HG02840 (cell line): ENCODE measurements at regions not wholly inside any gene's neighbourhood (a gene's known extent, or its start where the extent isn't known, plus 50 kb on each side); places are given as distances from the start of the nearest gene placed in this dataset.
"Not testable (repeated sequence)": the region's sequence is repeated elsewhere in the genome, so short reads cannot be mapped to it uniquely, and the experiment has no call there.

Experiments used
- ATAC-seq: cut with Tn5 transposase; IDR thresholded peaks from one replicate; pipeline ENCODE4 v1.9.1; 2021; ENCODE audit warnings: mild to moderate bottlenecking, moderate library complexity, moderate number of reproducible peaks; ENCODE audit not compliant: unreplicated experiment, low FRiP score

- ATAC-seq = not testable (repeated sequence)
Measured at GRCh38 chr11:38115381-38115780, 1517.3 kb upstream of the RAG2 start.

DNA sequence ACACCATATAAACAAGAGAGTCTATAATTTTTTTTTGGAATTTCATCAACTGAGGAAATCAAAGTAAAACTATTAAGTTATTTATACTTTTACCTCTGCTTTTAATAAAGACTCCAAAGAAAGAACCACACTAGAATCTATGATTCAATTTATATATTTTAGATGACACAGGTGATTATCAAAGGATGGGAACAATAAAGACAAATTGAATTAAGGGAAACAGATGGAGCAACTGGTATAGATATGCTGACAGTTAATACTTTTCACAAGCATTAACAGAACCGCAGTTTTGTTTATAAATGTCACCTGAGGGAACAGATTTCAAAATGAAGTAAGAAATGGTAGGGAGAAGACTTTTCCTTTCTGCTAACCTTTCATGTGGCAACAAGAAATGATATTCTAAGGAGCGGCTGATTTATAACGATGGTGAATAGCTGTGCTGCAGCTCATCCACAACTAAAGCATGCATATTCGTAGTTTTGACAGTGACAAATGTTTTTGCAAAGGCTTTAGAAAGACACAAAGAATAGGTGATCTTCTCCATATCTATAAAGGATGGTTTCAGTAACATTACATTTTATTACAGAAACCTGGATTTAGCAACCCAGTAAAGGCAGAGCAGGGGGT, 1502.9 kb upstream of the RAG2 start:
- ATAC-seq = no peak

GRCh38 chr11:38095268-38095667, 1497.2 kb upstream of the RAG2 start:
- ATAC-seq = no peak

- ATAC-seq = no peak
Measured at GRCh38 chr11:38089726-38090125, 1491.7 kb upstream of the RAG2 start.

GRCh38 chr11:38060920-38061319, 1462.9 kb upstream of the RAG2 start:
- ATAC-seq = no peak

GRCh38 chr11:38060136-38060535, 1462.1 kb upstream of the RAG2 start:
- no peak for ATAC-seq

DNA sequence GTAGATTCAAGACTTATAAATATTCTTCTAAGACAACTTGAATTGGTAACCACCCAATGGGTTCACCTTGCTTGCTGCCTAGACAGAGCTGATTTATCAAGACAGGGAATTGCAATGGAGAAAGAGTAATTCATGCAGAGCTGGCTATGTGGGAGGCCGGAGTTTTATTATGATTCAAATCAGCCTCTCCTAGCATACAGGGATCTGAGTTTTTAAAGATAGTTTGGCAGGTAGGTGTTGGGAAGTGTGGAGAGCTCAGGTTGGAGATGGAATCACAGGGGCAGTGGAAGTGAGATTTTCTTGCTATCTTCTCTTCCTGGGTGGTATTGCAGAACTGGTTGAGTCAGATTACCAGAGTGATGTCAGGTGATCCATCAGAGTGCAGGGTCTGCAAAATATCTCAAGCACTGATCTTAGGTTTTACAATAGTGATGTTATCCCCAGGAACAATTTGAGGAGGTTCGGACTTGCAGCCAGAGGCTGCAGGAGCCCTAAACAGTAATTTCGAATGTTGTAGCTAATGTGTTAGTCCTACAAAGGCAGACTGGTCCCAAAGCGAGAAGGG, 1448.6 kb upstream of the RAG2 start:
- no peak for ATAC-seq

- no peak for ATAC-seq
Measured at GRCh38 chr11:38043060-38043459, 1445.0 kb upstream of the RAG2 start.

DNA sequence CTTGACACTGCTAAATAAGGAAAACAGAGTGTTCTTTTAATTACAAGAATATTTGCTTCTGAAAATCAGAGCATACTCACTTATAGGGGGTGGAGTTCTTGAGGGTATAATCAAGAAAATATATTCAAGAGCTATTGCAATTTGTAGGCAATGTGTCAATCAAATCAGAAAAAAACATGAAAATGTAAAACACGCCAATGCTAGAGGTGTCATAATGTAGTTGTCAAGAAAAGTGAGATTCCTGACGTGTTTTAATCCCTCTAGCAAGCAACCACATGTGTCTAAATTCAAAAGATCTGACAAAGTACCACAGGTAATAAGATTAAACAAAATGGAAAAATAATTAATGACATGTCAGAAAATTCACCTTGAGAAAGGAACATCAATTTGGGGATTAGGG, 1440.7 kb upstream of the RAG2 start:
- no peak for ATAC-seq

GRCh38 chr11:38019072-38019775, 1421.2 kb upstream of the RAG2 start:
- ATAC-seq = no peak

GRCh38 chr11:38014405-38014804, 1416.4 kb upstream of the RAG2 start:
- ATAC-seq = no peak

- no peak for ATAC-seq
Measured at GRCh38 chr11:38013157-38013556, 1415.1 kb upstream of the RAG2 start.

- ATAC-seq = no peak
Measured at GRCh38 chr11:38011496-38011895, 1413.5 kb upstream of the RAG2 start.

GRCh38 chr11:38009932-38010331, 1411.9 kb upstream of the RAG2 start:
- no peak for ATAC-seq

DNA sequence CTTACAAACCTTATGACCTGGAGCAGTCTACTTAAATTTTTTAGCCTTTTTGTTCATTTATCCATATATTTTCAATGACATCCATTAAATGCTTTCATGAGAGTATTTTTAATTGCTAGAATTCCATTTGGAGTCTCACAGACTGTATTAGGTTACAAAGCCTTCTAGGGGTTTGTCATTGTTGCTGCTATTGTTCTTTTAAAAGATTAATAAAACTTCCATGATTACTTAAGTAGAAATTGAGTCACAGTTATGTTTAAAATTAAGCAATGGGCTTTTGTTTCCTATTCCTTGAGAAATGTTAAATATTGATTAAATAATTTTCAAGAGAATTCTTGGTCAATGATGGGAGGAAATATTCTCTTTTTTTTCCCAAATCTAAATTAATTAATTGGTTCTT, 1408.4 kb upstream of the RAG2 start:
- ATAC-seq = no peak

GRCh38 chr11:38005597-38005996, 1407.6 kb upstream of the RAG2 start:
- ATAC-seq = no peak

DNA sequence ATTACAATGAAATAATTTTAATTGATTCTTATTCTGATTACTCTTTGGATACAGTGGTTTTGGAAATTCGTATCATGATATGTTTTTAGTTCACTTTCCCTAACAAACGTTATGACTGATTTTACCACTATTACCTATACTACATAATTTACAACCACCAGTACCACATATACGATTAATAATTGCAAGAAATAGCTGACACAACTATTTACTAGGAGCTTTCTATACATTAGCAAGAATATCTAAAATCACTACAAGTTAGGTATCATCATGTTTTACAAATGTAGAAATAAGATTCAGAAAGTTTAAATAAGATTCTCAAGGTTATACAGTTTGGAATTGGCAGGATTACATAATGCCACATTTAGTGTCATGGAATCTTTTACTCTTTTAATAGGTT, 1401.1 kb upstream of the RAG2 start:
- ATAC-seq = no peak

- ATAC-seq = no peak
Measured at GRCh38 chr11:37995886-37996285, 1397.8 kb upstream of the RAG2 start.

- ATAC-seq = no peak
Measured at GRCh38 chr11:37988031-37988430, 1390.0 kb upstream of the RAG2 start.

- ATAC-seq = no peak
Measured at GRCh38 chr11:37984991-37985390, 1387.0 kb upstream of the RAG2 start.

- ATAC-seq = no peak
Measured at GRCh38 chr11:37978647-37979046, 1380.6 kb upstream of the RAG2 start.

DNA sequence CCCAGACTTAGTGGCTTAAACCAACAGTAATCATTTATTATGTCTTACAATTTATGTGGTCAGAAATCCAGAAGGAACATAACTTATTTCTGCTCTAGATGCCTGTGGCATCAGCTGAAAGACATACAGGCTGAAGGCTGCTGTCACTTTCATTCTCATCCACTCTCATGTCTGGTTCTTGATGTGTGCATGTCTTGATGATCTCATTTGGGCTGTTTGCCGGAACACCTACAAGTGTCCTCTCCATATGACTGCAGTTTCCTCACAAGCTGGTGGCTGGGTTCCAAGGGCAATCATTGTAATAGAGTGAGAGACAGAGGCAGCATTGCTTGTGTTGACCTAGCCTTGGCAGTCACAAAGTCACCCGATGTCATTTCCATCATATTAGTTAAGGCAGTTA, 1375.9 kb upstream of the RAG2 start:
- ATAC-seq = no peak
